ENCODE measurements at regions not wholly inside any gene's neighbourhood (a gene's known extent, or its start where the extent isn't known, plus 50 kb on each side); places are given as distances from the start of the nearest gene placed in this dataset.
"Not testable (repeated sequence)": the region's sequence is repeated elsewhere in the genome, so short reads cannot be mapped to it uniquely, and the experiment has no call there.

- no peak for DNase-seq
Observed at GRCh38 chr10:64973391-64973790, 1452.2 kb downstream of the REEP3 start.

- DNase-seq, result no peak
Observed at GRCh38 chr10:64976150-64976549, 1454.9 kb downstream of the REEP3 start.

- DNase-seq, result no peak
Observed at GRCh38 chr10:64977915-64978314, 1456.7 kb downstream of the REEP3 start.

DNA sequence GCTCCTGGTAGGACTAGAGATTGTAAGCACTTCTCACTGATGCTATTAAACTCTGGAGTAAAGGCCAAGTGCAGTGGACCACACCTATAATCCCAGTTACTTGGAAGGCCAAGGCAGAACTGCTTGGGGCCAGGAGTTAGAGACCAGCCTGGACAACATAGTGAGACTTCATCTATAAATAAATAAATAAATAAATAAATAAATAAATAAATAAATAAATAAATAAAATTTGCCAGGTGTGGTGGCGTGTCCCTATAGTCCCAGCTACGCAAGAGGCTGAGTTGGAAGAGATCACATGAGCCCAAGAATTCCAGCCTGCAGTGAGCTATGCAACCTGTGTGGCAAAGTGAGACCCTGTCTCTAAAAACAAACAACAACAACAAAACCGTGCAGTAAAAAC, 1475.7 kb downstream of the REEP3 start:
- no peak for DNase-seq

- DNase-seq, result no peak
Observed at GRCh38 chr10:65010845-65011244, 1489.6 kb downstream of the REEP3 start.

- no peak for DNase-seq
Observed at GRCh38 chr10:65017523-65017922, 1496.3 kb downstream of the REEP3 start.

GRCh38 chr10:65024886-65025285, 1503.7 kb downstream of the REEP3 start:
- no peak for DNase-seq

GRCh38 chr10:65030263-65030662, 1509.1 kb downstream of the REEP3 start:
- DNase-seq, result no peak

DNA sequence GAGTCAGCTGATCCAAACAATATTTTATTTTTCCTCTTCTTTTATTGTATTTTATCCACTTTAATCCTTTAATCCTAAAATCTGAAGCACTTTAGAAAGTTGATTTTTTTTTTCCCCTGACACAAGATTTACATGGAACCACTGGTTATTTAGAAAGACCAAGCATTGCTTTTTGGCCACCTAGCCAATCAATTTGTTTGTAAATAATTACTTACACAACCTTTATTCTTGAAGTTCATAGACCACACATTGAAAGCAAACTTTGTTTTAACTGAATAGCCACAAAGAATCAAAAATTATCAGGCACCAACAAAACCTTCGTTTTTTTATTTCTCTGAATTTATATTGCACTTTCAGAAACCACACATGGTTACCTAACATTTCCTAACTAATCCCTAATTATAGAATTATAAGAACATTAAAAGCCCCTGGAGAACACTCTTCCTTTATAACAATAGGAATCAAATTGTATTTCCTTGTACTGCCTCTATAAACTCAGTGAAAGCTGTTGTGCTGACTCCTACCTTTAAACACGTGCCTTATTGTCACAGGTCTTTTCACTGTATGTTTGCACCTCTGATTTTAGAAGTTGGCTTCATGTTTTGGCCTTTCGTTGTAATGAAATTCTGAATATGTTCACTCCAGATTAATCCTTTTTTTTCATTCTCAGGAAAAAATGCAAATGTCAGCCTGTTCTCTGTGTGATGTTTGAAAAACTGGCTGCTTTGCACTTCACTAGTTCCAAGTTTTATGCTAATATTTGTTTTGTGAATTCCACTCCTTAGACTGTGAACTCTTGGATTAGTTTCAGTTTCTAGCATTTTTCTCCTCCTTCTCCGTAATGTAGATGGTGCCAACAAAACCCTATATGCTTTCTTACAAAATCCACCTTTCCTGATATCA, 1511.9 kb downstream of the REEP3 start:
- no peak for DNase-seq

DNA sequence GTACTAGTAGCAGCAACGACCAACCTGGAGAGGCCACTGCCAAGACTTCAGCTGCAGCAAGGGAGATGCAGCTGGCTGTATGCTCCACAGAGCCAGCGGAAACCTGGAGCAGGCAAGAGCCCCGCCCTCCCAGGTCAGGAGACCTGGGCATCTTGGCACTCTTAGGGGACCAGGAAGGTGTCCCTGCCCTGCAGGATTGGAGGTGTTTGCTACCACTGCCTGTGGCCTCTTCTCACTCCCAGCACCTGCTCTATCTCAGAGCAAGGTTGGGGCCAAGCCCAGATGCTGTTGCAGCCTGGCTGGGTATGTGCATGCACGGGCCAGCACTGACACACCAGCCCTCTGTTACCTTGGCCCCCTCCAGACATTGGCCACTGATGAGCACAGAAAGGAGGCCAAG, 1512.8 kb downstream of the REEP3 start:
- DNase-seq, result no peak

- DNase-seq, result no peak
Observed at GRCh38 chr10:65040796-65041195, 1519.6 kb downstream of the REEP3 start.

GRCh38 chr10:65041307-65041706, 1520.1 kb downstream of the REEP3 start:
- DNase-seq, result no peak

- DNase-seq, result no peak
Observed at GRCh38 chr10:65042496-65042895, 1521.3 kb downstream of the REEP3 start.

GRCh38 chr10:65046831-65047230, 1525.6 kb downstream of the REEP3 start:
- no peak for DNase-seq

- DNase-seq, result not testable (repeated sequence)
Observed at GRCh38 chr10:65052111-65052510, 1530.9 kb downstream of the REEP3 start.

GRCh38 chr10:65053397-65053796, 1532.2 kb downstream of the REEP3 start:
- not testable (repeated sequence) for DNase-seq

DNA sequence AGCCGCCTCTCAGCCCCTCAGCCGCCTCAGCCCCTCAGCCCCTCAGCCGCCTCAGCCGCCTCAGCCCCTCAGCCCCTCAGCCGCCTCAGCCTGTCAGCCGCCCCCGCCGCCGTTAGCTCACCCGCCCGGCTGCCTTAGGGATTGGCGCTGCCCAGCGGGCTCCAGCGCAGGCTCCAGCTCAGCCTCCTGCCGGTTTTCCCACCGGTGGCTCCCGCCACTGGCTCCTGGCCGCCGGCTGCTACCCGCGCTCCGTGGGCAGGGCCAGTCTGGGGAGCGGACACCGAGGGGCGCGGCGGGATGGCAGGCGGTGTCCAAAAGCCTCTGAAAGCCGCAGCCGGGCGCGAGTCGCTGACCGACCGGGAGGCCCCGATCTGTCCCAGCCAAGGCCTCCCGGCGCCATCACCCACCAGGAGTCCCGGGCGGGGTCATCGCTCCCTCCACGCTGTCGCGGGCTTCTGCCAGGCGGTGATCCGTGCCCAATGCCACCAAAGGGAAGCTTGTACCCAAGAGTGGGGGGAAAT, 1532.7 kb downstream of the REEP3 start:
- DNase-seq, result not testable (repeated sequence)

DNA sequence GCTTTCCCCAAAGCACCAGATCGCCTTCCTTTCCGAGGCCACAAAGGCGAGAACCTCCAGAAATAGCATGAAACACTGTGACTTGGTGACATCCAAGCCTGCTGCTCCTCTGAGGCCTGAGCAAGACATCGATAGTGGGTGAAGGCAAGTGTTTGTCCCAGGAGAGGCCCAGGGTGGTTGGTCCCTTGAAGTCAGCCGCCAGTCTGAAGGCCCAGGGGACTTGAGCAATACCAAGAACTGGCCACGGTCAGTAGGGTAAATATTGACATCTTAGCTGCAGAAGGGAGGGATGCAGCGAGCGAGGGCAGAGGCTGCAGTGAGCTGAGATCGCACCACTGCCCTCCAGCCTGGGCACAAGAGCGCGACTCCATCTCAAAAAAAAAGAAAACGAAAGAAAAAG, 1533.5 kb downstream of the REEP3 start:
- DNase-seq, result not testable (repeated sequence)

- DNase-seq, result no peak
Observed at GRCh38 chr10:65065278-65065677, 1544.1 kb downstream of the REEP3 start.

GRCh38 chr10:65083222-65083621, 1562.0 kb downstream of the REEP3 start:
- DNase-seq, result no peak

- no peak for DNase-seq
Observed at GRCh38 chr10:65090991-65091390, 1569.8 kb downstream of the REEP3 start.

GRCh38 chr10:65100146-65100545, 1578.9 kb downstream of the REEP3 start:
- no peak for DNase-seq

- DNase-seq, result not testable (repeated sequence)
Observed at GRCh38 chr10:65100881-65101280, 1579.7 kb downstream of the REEP3 start.

GRCh38 chr10:65110009-65110408, 1588.8 kb downstream of the REEP3 start:
- DNase-seq, result no peak

GRCh38 chr10:65111059-65111458, 1589.9 kb downstream of the REEP3 start:
- not testable (repeated sequence) for DNase-seq

Measured in amniotic stem cell (primary cell).